Endothelial cell of umbilical vein (primary cell): ENCODE measurements at regions not wholly inside any gene's neighbourhood (a gene's known extent, or its start where the extent isn't known, plus 50 kb on each side); places are given as distances from the start of the nearest gene placed in this dataset.

Experiments
- BruUV-seq: library from RNA; stranded (reverse); fragments of 400-500 nt; replicated peaks from 2 replicates; lab custom pipeline; 2021; lab: Mats Ljungman, UMichigan
- CTCF ChIA-PET: fragments of 300-600, 350-600 bp; sonication (Branson Sonifier 250); formaldehyde crosslinking; loops from one replicate; lab custom pipeline; 2021; ENCODE audit warnings: antibody characterized with exemption, inconsistent platforms; lab: Charles Lee
- POLR2A ChIA-PET: fragments of 300-600, 350-600 bp; sonication (Branson Sonifier 250); formaldehyde crosslinking; loops from one replicate; lab custom pipeline; 2021; ENCODE audit warnings: antibody characterized with exemption, inconsistent platforms; lab: Charles Lee
- DNase-seq: peaks from one replicate; pipeline ENCODE4 v3.0.0-alpha.2; 2011; ENCODE audit warnings: low read depth, low spot score
- FAIRE-seq: peaks from 2 replicates; lab custom pipeline; 2011; peaks lifted over from hg19 to GRCh38; lab: Jason Lieb, UNC
- H2AFZ ChIP-seq: 2 replicates; pipeline ENCODE4 v1.6.0; 2012; ENCODE audit warnings: low read depth, low read length, control low read depth, inconsistent platforms
- H3K27ac ChIP-seq: 2 replicates; pipeline ENCODE4 v1.5.1; 2011; ENCODE audit warnings: low read depth, mild to moderate bottlenecking, control low read depth, low read length, moderate library complexity; ENCODE audit not compliant: insufficient read depth
- H3K27me3 ChIP-seq, 2 experiments: 2 replicates each; pipeline versions ENCODE4 v1.6.0 to v1.6.1; 2011; ENCODE audit warnings: low read length in 2 of 2, mixed read lengths in 1 of 2; ENCODE audit not compliant: control insufficient read depth in 2 of 2, insufficient read depth in 2 of 2
- H3K36me3 ChIP-seq, 2 experiments: 2 replicates in 1 of 2; 3 replicates in 1 of 2; pipeline ENCODE4 v1.5.1; 2011; ENCODE audit warnings: low read length in 2 of 2, mild to moderate bottlenecking in 1 of 2, moderate library complexity in 1 of 2; ENCODE audit not compliant: control insufficient read depth in 2 of 2, insufficient read depth in 2 of 2; ENCODE audit errors: extremely low read depth in 1 of 2
- H3K4me1 ChIP-seq: 3 replicates; pipeline ENCODE4 v1.5.1; 2011; ENCODE audit warnings: mild to moderate bottlenecking, low read length; ENCODE audit not compliant: control insufficient read depth, insufficient read depth; ENCODE audit errors: extremely low read depth
- H3K4me2 ChIP-seq: 2 replicates; pipeline ENCODE4 v1.6.1; 2011; ENCODE audit warnings: low read length, control low read depth, mixed read lengths; ENCODE audit not compliant: insufficient read depth
- H3K4me3 ChIP-seq, 3 experiments: fragments of 200-600 bp in 1 of 3; sonication (generic), shearing (Covaris generic) in 1 of 3; replicated peaks in 1 of 3; 2 replicates each; pipeline ENCODE4 v1.5.1; 2011 to 2016; ENCODE audit warnings: control low read depth in 3 of 3, low read length in 3 of 3, mild to moderate bottlenecking in 2 of 3, inconsistent platforms in 1 of 3, low read depth in 1 of 3, moderate library complexity in 1 of 3; ENCODE audit not compliant: insufficient read depth in 1 of 3
- H3K79me2 ChIP-seq: 2 replicates; pipeline ENCODE4 v1.6.0; 2012; ENCODE audit warnings: low read length, inconsistent platforms; ENCODE audit not compliant: control insufficient read depth, insufficient read depth
- H3K9ac ChIP-seq: replicated peaks from 2 replicates; pipeline ENCODE3; 2011; ENCODE audit warnings: low read length, control low read depth; ENCODE audit not compliant: insufficient read depth; ENCODE audit errors: extremely low read depth
- H3K9me1 ChIP-seq: replicated peaks from 3 replicates; pipeline ENCODE4 v1.6.0; 2011; ENCODE audit warnings: mild to moderate bottlenecking, low read length; ENCODE audit not compliant: control insufficient read depth, insufficient read depth; ENCODE audit errors: extremely low read depth
- H3K9me3 ChIP-seq: replicated peaks from 2 replicates; pipeline ENCODE4 v1.5.1; 2012; ENCODE audit warnings: low read length, inconsistent platforms; ENCODE audit not compliant: control insufficient read depth, insufficient read depth
- H4K20me1 ChIP-seq: replicated peaks from 2 replicates; pipeline ENCODE3; 2011; ENCODE audit warnings: mild to moderate bottlenecking, low read length; ENCODE audit not compliant: control insufficient read depth, insufficient read depth; ENCODE audit errors: extremely low read depth
- CTCF ChIP-seq, 2 donors: IDR thresholded peaks; 1 replicate in 1 of 2; 2 replicates in 1 of 2; pipeline ENCODE4 v1.5.1; 2011; ENCODE audit warnings: low read length in 2 of 2, mild to moderate bottlenecking in 2 of 2, moderate library complexity in 2 of 2, control low read depth in 1 of 2, inconsistent platforms in 1 of 2, low read depth in 1 of 2; ENCODE audit not compliant: insufficient read depth in 1 of 2; ENCODE audit errors: extremely low read depth in 1 of 2
- EZH2 ChIP-seq: IDR thresholded peaks from 2 replicates; pipeline ENCODE4 v1.6.1; 2012; ENCODE audit warnings: borderline replicate concordance, low read depth, mild to moderate bottlenecking, moderate library complexity, low read length, inconsistent platforms; ENCODE audit not compliant: severe bottlenecking
- FOS ChIP-seq: IDR thresholded peaks from 2 replicates; pipeline ENCODE4 v1.6.1; 2011; ENCODE audit warnings: mild to moderate bottlenecking, low read length, moderate library complexity, borderline replicate concordance; ENCODE audit not compliant: insufficient read depth
- GATA2 ChIP-seq: IDR thresholded peaks from 2 replicates; pipeline ENCODE4 v1.7.0; 2011; ENCODE audit warnings: low read depth, mild to moderate bottlenecking, moderate library complexity, mixed read lengths, low read length; ENCODE audit not compliant: insufficient read length, insufficient read depth
- JUN ChIP-seq: IDR thresholded peaks from 2 replicates; pipeline ENCODE4 v1.6.1; 2011; ENCODE audit warnings: borderline replicate concordance, low read depth; ENCODE audit not compliant: insufficient read length, insufficient read depth
- MAX ChIP-seq: IDR thresholded peaks from 2 replicates; pipeline ENCODE4 v1.6.1; 2011; ENCODE audit not compliant: insufficient read depth, insufficient read length
- MYC ChIP-seq: IDR thresholded peaks from one replicate; pipeline ENCODE4 v1.6.1; 2011; ENCODE audit warnings: mild to moderate bottlenecking, low read depth, low read length
- POLR2A ChIP-seq: IDR thresholded peaks from 2 replicates; pipeline ENCODE4 v1.6.1; 2012; ENCODE audit warnings: low read depth, mild to moderate bottlenecking, control low read depth, low read length
- POLR2AphosphoS5 ChIP-seq: IDR thresholded peaks from 2 replicates; pipeline ENCODE4 v1.6.1; 2012; ENCODE audit warnings: low read depth, mild to moderate bottlenecking, control low read depth, low read length, moderate library complexity; ENCODE audit not compliant: insufficient read depth
- dilution Hi-C: fragments of 300-500 bp; cut with MboI; formaldehyde crosslinking; loops from one replicate; pipeline ENCODE4 v1.15.0; 2019; ENCODE audit warnings: low sequenced_read_pairs; ENCODE audit not compliant: extremely low pct_ligation_motif_present
- intact Hi-C: fragments of 100-400 bp; cut with micrococcal nuclease; formaldehyde crosslinking; loops from one replicate; pipeline ENCODE4 v1.10.0; 2022

- Histone ChIP-seq H3K79me2 (no peaks in the 10 kb centered on the region), H3K27ac (no peak overlapping the region), H3K9me3 (peaks cover 10% of the 10 kb centered on the region), H3K4me3 (no peak overlapping the region), H3K9ac (no peak overlapping the region), H3K27me3 (no peaks in the 10 kb centered on the region), H3K4me1 (no peaks in the 10 kb centered on the region), H3K9me1 (no peaks in the 10 kb centered on the region), H4K20me1 (no peaks in the 10 kb centered on the region), H2AFZ (no peak overlapping the region), H3K36me3 (no peaks in the 10 kb centered on the region), H3K4me2 (no peak overlapping the region)
- BruUV-seq: no TSS peak
- no peak for FAIRE-seq
- no peak for TF ChIP-seq FOS
- ChIA-PET CTCF (no interaction called here), POLR2A (no interaction called here)
- intact Hi-C loops (no loop called here), dilution Hi-C loops (no loop called here)
- no peak for DNase-seq
Observed at GRCh38 chr10:130778166-130778545, 533.4 kb downstream of the TCERG1L start.

GRCh38 chr10:130780763-130781162 is 530.8 kb downstream of the TCERG1L start:
- DNase-seq (no peak), FAIRE-seq (no peak)
- Histone ChIP-seq H3K36me3 (no peaks in the 10 kb centered on the region), H3K27me3 (no peaks in the 10 kb centered on the region), H3K4me2 (no peak overlapping the region), H3K79me2 (no peaks in the 10 kb centered on the region), H3K4me1 (no peaks in the 10 kb centered on the region), H3K9ac (no peak overlapping the region), H2AFZ (no peak overlapping the region), H4K20me1 (no peaks in the 10 kb centered on the region), H3K4me3 (no peak overlapping the region), H3K9me1 (no peaks in the 10 kb centered on the region), H3K27ac (no peak overlapping the region), H3K9me3 (peaks cover 7% of the 10 kb centered on the region)
- intact Hi-C loops: no loop called here
- POLR2A ChIA-PET: no interaction called here
- CTCF ChIA-PET: no interaction called here
- BruUV-seq: no TSS peak
- TF ChIP-seq CTCF (IDR thresholded peaks at IDR 0.05; ENCODE audit: extremely low read depth in 1 of 2, insufficient read depth in 1 of 2, low read depth in 1 of 2, low read length in 2 of 2): no peak
- TF ChIP-seq POLR2AphosphoS5: no peak
- no peak for TF ChIP-seq EZH2
- no peak for TF ChIP-seq JUN
- TF ChIP-seq MAX: no peak
- TF ChIP-seq MYC: no peak
- TF ChIP-seq FOS: no peak
- TF ChIP-seq POLR2A: no peak
- no peak for TF ChIP-seq GATA2
- dilution Hi-C loops: no loop called here
